Epithelial cell of prostate (primary cell): ENCODE measurements at regions not wholly inside any gene's neighbourhood (a gene's known extent, or its start where the extent isn't known, plus 50 kb on each side); places are given as distances from the start of the nearest gene placed in this dataset.

Experiments used
- DNase-seq: peaks from one replicate; pipeline ENCODE4 v3.0.0-alpha.2; 2011; ENCODE audit warnings: low read depth, low spot score
- H3K27ac ChIP-seq: fragments of 450-650 bp; 2 replicates; pipeline ENCODE4 v1.5.1; 2017; ENCODE audit warnings: mild to moderate bottlenecking

DNA sequence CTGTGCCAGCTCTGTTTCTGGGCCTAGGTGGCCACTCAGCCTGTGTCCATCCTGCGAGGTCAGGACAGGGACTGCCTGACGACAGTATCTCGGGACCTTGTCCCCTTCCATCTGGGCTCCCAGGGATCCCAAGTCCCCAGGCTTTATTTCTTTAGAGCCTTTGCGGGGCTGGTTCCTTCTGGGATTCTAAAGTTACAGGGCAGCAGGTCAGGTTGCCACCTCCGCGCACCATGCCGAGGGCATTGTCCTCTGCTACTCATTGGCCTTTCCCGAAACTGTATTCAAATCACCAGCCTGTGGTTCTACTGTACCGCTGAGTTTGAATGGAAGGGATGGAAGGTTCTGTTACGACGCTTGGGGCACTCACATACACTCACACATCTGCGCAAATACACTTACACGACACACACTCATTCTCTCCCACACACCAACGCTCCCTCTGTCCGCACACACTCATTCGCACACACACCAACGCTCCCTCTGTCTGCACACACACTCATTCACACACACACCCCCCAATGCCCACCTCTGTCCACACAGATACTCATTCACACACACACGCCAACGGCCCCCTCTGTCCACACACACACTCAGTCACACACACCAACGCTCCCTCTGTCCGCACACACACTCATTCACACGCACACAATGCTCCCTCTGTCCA is 59.8 kb upstream of the THBS2 start:
- no peak for DNase-seq
- H3K27ac ChIP-seq = no peak overlapping the region

- H3K27ac ChIP-seq = no peak overlapping the region
- DNase-seq = no peak
Observed at GRCh38 chr6:169312658-169313346, 59.2 kb upstream of the THBS2 start.

DNA sequence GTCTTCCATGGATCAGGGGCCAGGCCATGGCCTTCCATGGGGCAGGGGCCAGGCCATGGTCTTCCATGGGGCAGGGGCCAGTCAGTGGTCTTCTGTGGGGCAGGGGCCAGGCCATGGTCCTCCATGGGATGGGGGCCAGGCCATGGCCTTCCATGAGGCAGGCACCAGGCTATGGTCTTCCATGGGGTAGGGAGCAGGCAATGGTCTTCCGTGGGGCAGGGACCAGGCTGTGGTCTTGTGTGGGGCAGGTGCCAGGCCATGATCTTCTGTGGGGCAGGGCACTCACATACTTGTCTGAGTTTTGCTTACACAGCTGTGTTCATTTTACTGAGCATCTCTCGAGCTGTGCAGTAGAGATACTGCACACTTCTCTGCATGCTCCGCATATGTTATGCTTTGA is 57.3 kb upstream of the THBS2 start:
- no peak for DNase-seq
- H3K27ac ChIP-seq = no peak overlapping the region
